ENCODE measurements at regions not wholly inside any gene's neighbourhood (a gene's known extent, or its start where the extent isn't known, plus 50 kb on each side); places are given as distances from the start of the nearest gene placed in this dataset.

DNA sequence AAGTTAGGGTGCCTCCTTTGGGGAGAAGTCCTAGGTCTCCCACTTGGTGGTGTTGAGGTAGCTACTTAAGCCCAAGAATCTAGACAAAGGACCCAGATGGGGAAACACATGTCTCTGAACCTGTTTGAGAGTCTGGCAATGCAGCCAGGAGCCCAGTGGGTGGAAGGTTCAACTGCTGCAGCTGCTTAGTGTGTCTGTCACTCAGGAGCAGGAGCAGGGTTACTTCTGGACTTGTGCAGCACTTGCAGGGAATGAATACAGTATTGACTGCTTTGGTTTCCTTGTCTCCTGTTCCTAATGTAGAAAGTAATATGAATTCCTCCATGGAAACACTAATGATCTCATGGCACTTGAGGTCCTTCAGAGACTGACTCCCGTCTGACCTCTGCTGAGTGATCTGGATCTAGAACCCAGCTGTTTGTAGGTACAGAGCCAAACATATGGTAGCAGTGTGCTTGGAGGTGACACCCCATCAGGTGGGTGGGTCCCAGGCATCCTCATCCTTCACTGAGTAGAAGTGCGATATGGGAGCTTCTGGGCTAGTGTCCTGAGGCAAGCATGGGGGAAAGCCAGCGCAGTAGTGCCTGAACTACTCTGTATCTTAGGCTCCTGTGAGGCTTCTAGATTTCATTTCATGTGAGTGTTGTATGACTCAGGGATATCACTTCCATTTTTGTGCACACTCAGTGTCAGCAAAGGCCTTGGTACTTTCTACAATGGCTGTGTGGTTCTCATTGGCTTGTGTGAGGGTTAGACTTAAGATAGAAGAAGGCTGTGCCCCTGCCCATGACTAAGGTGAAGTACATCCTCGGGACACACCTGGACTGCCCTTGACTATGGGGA, 85.0 kb upstream of the WDR1 start:
- no peak for DNase-seq

DNA sequence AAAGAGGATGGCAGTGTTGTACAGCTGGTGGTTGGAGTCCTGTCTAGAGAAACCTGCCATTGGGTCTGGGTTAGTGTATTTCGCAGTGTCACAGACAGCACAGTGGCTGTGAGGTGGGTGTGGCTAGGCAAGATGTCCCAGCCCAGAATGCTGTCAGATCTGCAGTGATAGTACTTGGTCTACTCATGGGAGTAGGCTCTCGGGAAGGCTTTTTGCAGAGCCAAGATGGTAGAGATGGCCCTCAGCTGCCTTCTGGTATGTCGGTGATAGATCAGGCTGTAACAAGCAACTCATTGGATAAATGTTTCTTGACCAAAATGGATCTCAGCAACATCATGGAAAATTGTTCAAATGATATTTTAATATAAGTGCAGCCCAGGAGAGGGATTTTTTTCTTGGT, 84.3 kb upstream of the WDR1 start:
- no peak for DNase-seq

DNA sequence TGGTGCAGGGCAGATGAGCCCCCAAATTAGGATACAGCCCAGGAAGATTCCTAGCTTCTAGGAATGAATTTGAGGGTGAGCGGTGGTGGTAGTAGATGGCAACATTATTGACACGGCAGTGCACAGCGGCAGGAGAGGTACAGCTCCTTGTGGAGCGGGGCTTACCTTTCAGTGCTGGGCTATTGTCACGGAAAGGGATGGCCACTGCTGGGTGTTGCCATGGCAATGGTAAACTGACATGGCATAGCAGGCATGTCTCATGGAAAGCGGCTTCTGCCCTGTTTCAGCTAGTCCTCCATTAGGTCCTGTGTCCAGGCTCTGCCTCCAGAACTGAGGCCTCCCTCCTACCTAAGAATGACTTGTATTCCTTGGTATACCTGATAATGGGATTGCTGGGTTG, 81.8 kb upstream of the WDR1 start:
- no peak for DNase-seq

DNA sequence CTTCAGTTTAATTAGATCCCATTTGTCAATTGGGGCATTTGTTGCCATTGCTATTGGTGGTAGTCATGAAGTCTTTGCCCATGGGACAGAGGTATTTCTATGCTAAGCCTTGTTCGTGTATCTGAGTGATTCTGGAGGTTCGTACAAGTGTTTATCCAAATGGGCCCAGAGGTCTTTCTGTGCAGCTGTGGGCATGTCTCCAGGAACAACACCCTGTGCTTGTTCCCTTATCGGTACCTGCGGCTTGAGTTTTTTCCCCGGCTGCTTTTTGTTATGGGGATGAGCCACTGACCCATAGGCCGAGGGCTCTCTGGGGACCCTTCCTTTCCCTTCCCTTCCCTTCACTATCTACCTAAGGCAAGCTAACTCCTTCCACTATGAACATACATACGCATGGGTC, 81.4 kb upstream of the WDR1 start:
- no peak for DNase-seq

DNA sequence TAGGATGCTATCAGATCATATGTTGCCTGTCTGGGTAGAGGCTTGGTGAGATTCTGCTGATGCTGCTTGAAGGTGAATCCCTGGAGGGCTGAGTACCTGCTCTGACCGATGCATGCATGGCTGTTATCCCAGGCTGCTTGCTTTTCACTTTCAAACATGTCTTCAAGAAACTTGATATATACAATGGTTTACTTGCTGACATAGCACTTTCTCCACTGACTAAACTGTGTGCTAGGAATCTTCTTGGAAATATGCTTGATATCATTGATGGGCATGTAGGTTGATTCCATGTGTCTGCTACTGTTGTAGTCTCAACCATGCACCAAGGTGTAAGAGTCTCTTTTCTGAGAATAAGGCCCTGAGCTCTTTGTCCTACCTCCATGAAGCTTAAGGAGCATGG, 79.6 kb upstream of the WDR1 start:
- no peak for DNase-seq

DNA sequence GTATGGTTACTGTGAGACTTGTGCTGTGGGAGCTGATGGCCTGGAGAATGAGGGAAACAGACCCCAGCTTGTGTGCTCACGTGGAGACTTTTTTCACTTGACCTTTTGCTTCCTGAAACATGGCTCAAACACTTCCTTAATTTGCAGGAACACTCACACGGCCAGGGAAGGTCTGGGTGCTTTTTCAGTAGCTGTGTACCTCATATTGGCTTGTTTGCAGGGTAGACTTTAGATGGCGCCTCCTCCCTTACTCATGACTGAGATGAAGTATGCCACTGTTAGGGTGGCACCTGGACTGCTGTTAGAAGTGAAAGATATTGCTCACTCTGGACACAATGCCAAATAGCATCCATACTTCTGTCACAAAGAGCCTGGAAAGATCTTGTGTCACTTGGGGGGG, 75.7 kb upstream of the WDR1 start:
- DNase-seq, result no peak

DNA sequence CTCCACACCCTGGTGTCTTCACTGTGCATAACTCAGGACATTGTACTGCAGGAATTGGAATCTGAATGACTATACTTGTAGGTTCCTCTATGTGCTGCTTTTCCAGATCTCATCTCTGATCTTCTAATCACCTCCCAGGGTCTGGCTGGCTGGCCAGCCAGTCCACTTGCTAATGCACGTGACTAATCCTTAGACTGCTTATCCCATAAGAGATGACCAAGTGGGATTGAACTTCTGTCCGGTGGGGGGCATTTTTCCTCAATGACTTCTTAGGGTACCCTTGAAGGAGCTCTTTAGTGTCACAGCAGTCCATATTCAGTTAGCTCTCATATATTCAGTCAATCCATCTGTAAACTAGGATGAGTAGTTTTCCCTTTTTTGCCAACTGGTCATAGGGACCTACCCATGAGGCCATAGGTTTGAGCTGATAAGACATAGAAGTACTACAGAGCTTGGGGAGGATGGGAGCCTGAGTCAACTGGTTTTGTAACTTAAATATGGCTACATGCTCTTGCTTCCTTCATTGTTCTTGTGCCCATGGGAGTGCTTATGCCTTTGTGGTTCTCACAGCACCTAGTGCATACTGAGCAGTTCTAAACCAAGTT, 71.9 kb upstream of the WDR1 start:
- no peak for DNase-seq

DNA sequence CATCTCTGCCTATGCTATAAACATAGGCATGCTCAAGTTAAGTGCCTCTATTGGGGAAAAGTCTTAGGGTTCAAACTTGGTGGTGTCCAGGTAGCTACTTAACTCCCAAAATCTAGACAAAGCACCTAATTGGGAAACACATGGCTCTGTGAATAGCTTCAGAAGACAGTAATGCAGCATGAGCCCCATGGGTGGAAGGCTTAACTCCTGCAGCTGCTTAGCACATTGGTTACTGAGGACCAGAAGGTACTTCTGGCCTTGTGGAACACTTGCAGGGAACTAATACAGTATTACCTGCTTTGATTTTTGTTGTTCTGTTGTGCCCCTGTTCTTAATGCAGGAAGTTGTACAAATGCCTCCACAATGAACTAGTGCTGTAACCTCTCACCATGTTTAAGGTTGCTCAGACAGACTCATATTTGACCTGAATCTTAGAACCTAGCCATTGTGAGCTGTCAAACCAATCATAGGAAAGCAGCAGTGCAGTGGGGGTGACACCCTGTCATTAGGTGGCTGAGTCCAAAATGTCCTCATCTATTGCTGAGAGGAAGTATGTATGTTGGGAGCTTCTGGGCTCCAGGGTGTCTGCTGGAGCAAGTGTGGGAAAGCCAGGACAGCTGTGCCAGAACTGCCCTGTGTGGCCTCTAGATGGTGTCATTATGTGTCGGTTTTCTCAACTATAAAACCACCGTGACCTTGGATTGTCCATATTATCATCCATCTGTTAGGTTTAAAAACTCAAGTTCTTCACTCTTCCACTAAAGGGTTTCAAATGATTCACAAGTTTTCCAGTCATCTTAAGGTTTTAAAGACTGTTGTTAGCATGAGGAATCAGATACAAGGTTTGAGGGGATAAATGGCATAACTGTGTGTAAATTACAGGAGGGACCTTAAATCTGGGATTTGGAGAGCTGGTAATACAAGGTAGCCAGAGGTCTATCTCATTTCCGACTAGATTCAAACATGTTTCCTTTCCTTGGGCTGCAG, 69.9 kb upstream of the WDR1 start:
- no peak for DNase-seq

DNA sequence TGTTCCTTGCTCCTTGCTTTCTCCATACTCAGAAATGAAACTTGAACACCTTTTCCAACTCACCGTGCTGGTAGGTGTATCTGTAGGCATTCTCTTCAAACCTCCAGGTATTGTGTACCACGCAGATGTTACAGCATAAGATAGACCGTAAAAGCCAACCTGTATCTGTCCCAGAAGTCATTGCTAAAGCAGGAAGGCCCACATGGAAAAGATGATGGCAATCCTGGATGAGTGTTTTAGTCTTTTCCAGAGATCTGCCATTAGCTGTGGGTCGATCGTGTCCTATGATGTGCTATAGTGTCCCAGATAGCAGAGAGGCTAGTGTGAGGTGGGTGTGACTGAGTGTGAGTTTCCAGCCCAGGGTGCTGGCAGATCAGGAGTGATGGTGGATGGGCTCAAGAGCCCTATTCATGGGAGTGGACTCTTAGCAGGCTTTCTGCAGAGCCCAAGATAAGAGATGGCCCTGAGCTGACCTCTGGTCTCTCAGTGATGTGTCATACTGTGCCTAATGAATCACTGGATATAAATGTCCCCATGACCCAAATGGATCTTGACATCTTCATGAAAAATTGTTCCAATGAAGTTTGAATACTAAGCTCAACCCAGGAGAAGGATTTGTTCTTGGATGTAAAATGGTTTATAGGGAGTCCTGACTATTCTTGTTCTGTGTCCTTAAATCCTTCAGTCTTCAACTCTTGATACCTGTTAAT, 69.1 kb upstream of the WDR1 start:
- no peak for DNase-seq

DNA sequence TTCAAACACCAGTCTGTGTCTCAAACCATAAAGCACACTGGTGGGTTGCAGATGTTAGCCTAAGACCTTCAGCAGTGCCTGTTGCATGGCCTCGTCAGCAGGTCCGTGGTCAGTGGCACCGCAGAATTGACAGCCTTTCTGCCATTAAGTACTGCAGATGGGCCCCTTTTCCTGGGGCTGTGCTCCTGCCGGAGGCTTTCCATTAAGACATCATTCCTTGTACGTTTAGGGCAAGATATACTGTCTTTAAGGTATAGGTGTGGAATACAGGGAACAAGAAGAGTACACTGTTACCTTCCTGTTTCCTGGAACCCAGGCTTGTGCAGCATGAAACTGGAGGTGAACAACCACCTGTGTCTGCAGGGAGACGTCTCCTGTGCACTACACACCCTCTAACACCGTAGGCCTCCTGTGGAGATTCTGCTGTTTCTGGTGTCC, 67.9 kb upstream of the WDR1 start:
- no peak for DNase-seq

DNA sequence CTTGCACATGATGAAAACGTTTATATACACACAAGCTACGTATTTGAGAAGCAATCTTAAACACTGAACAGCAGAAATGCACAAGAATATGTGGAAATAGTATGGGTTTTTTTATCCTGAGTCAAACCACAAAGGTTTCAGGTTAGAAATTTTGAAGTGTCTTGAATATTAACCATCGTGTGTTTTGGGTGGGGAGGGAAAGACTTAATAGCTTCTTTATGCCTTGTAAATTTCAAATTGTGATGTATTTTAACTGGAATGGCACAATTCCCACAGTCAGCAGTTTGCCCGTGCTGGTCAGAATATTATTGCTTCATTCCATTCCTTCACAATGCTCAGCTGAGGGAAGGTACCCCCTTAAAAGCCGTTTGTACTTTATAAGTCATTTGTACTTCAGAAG, 67.4 kb upstream of the WDR1 start:
- no peak for DNase-seq

DNA sequence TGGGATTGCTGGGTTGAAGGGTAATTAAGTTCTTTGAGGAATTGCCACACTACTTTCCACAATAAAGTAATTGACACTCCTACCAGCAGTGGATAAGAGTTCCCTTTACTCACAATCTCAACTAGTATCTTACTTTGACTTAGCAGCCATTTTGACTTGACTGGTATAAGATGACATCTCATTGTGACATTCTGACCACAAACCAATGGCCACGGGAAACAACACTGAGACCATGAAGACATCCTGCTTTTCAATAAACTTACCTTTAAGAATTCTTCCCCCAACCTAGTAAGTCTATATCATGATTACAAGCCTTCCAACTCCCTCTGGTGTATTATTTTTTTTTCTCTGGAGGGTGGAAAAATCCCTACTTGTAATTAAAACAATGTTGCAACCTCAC, 66.9 kb upstream of the WDR1 start:
- DNase-seq, result no peak

DNA sequence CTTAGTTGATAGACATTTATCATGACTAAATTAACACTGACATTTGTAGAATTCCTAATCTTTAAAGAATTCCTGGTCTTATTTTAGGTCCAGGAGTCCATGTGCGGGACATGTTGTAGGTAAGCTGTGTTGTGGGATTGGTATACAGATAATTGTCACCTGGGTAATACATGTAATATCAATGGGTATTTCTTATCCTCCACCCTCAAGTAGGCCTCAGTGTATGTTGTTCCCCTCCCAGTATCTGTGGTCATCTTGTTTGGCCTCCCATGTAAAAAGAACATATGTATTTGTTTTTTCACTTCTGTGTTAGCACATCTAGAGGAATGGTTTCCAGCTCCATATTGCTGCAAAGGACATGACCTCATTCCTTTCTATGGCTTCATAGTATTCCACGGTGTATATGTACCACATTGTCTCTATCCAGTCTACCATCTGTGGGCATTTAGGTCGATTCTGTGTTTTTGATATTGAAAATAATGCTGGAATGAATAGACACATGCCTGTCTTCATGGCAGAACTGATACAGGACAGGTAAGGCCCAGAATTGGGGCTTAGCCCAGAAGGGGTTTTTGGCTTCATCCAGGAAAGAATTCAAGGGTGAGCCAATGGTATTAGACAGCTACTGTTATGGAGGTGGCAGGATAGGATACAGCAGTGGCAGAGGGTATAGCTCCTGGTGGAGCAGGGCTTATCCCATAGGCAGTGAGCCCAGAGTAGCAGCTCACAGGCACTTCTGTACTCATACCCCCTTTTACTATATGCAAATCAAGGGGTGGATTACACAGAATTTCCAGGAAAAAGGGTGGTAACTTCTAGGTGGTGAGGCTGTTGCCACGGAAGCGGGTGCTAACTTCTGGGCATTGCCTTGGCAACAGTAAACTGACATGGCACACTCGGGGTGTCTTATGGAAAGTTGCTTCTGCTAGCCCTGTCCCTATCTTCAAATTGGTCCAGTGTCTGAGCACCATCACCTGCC, 66.1 kb upstream of the WDR1 start:
- no peak for DNase-seq

DNA sequence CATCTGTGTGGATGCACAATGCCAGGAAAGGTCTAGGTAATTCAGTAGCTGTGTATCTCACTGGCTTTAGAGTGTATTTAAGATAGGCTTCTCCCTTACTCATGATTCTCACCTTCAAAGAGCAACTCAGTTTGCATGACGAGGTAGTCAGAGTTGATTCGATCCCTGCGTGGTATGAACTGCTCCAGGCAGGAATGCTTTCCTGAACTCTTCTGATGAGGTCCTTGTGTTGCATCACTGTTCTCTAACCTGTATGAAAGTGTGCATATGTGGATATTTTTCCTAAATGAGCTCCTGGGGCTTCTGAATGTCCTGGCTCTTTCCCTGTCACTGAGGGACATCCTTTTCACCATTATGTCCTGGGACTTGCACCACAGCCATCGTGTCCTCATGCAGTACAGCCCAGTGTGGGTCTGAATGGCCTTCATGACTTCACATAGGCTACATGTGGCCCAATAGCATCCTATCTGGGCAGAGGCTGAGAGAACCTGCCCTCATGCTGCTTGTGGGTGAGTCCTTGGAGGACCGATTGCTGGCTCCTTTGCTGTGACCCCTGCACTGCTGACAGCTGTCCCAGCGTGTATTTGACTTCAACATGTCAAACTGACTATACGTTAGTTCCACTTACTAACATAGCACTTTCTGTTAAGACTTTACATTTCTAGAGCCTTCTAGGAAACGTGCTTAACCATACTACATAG, 65.3 kb upstream of the WDR1 start:
- no peak for DNase-seq

DNA sequence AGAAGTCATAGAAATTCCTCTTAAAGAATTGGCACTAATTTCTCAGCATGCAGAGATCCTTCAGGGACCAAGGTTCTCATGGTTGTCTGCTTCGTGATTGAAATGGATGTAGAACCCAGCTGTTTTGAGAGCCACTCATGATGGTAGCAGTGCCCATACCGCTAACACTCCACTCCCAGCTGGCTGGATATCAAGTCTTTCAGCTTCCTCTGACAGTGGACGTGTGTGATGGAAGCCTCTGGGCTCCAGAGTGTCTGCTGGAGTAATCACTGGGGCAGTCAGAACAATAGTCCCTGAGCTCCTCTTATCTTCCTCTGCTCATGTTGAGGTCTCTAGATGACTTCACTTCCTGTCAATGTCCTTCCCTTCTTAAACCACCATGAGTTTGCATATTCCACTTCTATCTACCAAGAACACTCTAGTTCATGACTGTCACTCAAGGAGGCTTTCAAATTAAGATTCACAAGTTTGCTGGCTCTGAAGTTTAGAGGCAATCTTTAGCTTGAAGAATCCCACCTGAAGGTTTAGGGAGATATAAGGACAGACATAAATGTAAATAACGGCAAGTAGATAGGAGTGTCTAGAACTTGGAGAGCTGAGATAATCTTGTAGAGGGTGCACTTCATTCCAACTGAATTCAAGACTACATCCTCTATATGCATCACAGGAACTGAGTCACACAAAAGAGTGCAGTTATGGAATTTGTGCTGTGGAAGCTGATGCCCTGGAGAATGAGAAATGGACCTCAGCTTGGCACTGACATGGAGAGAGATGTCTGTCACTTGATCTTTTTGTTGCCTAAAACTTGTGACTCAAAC, 64.5 kb upstream of the WDR1 start:
- no peak for DNase-seq

DNA sequence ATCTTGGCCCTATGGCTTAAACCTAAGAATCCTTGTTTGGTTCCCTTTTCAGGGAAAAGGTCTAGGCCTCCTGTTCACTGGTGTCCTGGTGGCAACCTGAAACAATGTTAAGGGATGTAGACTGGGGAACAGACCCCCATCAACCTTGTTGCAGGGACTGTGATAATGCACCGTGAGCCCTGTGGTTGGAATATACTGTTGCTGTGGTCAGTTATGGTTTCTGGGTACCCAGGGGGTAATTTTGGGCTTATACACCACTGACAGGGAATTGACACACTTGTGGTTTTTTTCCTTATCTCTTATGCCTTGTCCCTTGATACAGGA, 64.0 kb upstream of the WDR1 start:
- DNase-seq, result no peak

DNA sequence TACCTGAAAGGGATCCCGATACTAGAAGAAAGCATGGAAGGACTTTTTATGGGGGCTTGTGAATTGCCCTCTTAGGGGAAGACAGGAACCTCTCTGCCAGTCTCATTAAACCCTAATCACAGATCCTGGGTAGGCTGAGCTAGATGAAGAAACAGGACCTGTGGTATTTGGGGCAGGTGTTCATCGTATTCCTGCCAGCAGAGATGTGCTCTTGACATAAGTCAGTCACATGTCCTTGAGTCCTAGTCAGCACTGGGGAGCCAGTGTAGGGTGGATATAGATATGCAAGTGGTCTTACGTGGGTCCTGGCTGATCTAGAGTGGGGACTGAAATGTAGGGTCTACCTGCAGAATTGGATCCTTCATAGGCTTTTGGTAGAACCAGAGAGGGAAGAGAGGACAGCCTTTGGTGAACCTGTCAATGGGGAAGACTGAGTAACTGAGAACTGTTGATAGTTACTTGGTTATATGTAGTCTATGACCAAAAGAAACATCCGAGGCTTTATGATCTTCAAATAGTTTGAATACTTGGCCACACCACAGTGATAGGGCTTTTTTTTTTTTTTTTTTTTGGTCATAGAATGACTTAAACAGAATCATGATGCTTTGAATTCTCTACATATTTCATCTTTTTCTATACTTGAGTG, 63.5 kb upstream of the WDR1 start:
- no peak for DNase-seq

DNA sequence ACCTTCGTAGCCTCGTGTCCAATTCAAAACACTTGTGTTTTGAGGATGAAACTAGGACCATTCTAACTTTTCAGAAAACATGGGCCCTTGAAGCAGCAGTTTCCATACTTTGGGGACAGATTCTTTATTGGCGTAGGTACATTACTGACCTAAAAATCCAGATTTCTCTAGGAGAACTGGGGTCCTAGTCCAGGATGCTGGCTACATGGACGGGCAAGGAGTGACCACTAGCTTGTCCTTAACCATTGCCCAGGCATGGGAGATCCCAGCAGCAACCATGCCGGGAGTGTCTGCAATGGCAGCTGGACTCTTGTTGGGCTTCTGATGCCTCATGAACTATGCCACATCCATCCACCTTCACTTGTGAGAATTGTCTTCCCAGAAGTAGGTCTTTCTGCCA, 62.2 kb upstream of the WDR1 start:
- no peak for DNase-seq

DNA sequence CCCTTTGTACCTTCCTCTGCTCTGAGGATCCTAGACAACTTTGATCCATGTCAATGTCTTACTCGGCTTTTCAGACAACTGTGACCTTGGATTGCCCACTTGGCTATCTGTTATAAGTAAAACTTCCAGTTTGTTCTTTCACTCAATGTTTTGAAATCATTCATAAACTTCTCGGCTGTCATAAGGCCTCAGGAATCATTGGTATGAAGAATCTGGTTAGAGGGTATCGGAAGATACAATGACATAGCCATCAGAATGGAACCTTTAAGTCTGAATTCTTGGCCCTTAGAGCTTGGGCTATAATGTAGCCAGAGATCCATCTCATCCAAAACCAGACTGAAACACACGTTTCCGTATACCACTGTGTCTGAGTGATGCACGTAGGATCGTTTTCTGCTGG, 59.0 kb upstream of the WDR1 start:
- no peak for DNase-seq
